Thoracic aorta (tissue), 2 donors: ENCODE measurements at regions not wholly inside any gene's neighbourhood (a gene's known extent, or its start where the extent isn't known, plus 50 kb on each side); places are given as distances from the start of the nearest gene placed in this dataset.

Experiments
- ATAC-seq: fragments of 150-250 bp; one replicate; pipeline ENCODE4 v1.8.0; 2017; ENCODE audit warnings: low read depth; ENCODE audit not compliant: insufficient number of reproducible peaks, low FRiP score
- DNase-seq: peaks from one replicate; pipeline ENCODE4 v3.0.0-alpha.2; 2020; ENCODE audit warnings: low spot score
- H3K27ac ChIP-seq, 2 donors: fragments of 200-600 bp; sonication (generic); 1 replicate in 1 of 2; 2 replicates in 1 of 2; pipeline ENCODE4 v1.5.1; 2016; ENCODE audit warnings: mild to moderate bottlenecking in 2 of 2, moderate library complexity in 2 of 2
- H3K27me3 ChIP-seq: fragments of 200-600 bp; sonication (generic); replicated peaks from 2 replicates; pipeline ENCODE4 v1.6.0; 2016; ENCODE audit warnings: mild to moderate bottlenecking; ENCODE audit not compliant: insufficient read depth
- H3K36me3 ChIP-seq: fragments of 200-600 bp; sonication (generic); one replicate; pipeline ENCODE4 v1.5.1; 2016
- H3K4me1 ChIP-seq, 2 donors: fragments of 200-600 bp; sonication (generic); 1 replicate in 1 of 2; 2 replicates in 1 of 2; pipeline versions ENCODE4 v1.5.1 to v1.6.0; 2016; ENCODE audit warnings: low read depth in 2 of 2, mild to moderate bottlenecking in 1 of 2; ENCODE audit not compliant: control insufficient read depth in 1 of 2
- H3K4me3 ChIP-seq: fragments of 200-600 bp; sonication (generic); 2 replicates; pipeline ENCODE4 v1.5.1; 2016; ENCODE audit warnings: mild to moderate bottlenecking
- H3K9me3 ChIP-seq: fragments of 200-600 bp; sonication (generic); 2 replicates; pipeline ENCODE4 v1.5.1; 2016
- CTCF ChIP-seq: fragments of 200-600 bp; sonication (generic); IDR thresholded peaks from one replicate; pipeline ENCODE4 v1.5.1; 2019; ENCODE audit warnings: antibody characterized with exemption

- H3K9me3 ChIP-seq, result no peaks in the 10 kb centered on the region
- no peak for ATAC-seq
- H3K4me1 ChIP-seq, result no peaks in the 10 kb centered on the region
- H3K36me3 ChIP-seq, result no peaks in the 10 kb centered on the region
- no peak overlapping the region for H3K27ac ChIP-seq
- TF ChIP-seq CTCF, result no peak
- no peak for DNase-seq
- H3K27me3 ChIP-seq, result no peaks in the 10 kb centered on the region
- no peak overlapping the region for H3K4me3 ChIP-seq
Measured at GRCh38 chr9:15113288-15113687, 193.7 kb downstream of the TTC39B start.

GRCh38 chr9:15111071-15111470 lies 195.9 kb downstream of the TTC39B start:
- H3K36me3 ChIP-seq, result no peaks in the 10 kb centered on the region
- H3K4me3 ChIP-seq, result no peak overlapping the region
- no peaks in the 10 kb centered on the region for H3K27me3 ChIP-seq
- no peaks in the 10 kb centered on the region for H3K4me1 ChIP-seq
- DNase-seq, result no peak
- no peak for TF ChIP-seq CTCF
- no peaks in the 10 kb centered on the region for H3K9me3 ChIP-seq
- H3K27ac ChIP-seq, result no peak overlapping the region
- no peak for ATAC-seq

GRCh38 chr9:15104826-15105420 lies 194.7 kb upstream of the FREM1 start:
- Histone ChIP-seq H3K9me3 (no peaks in the 10 kb centered on the region), H3K27ac (no peak overlapping the region), H3K36me3 (no peaks in the 10 kb centered on the region), H3K4me3 (no peak overlapping the region), H3K4me1 (no peaks in the 10 kb centered on the region), H3K27me3 (no peaks in the 10 kb centered on the region)
- DNase-seq (no peak), ATAC-seq (no peak)
- TF ChIP-seq CTCF, result peak; percentile 69

GRCh38 chr9:15103290-15103689 lies 193.1 kb upstream of the FREM1 start:
- no peak overlapping the region for H3K27ac ChIP-seq
- no peak for ATAC-seq
- no peaks in the 10 kb centered on the region for H3K4me1 ChIP-seq
- no peak overlapping the region for H3K4me3 ChIP-seq
- H3K27me3 ChIP-seq, result no peaks in the 10 kb centered on the region
- H3K9me3 ChIP-seq, result no peaks in the 10 kb centered on the region
- DNase-seq, result no peak
- no peaks in the 10 kb centered on the region for H3K36me3 ChIP-seq
- no peak for TF ChIP-seq CTCF

- TF ChIP-seq CTCF, result no peak
- ATAC-seq (no peak), DNase-seq (no peak)
- H3K27ac ChIP-seq, result no peak overlapping the region
- no peaks in the 10 kb centered on the region for H3K27me3 ChIP-seq
- no peaks in the 10 kb centered on the region for H3K4me1 ChIP-seq
- no peaks in the 10 kb centered on the region for H3K36me3 ChIP-seq
- H3K9me3 ChIP-seq, result no peaks in the 10 kb centered on the region
- H3K4me3 ChIP-seq, result no peak overlapping the region
Measured at GRCh38 chr9:15101095-15101494, 190.9 kb upstream of the FREM1 start.
